ENCODE measurements at regions not wholly inside any gene's neighbourhood (a gene's known extent, or its start where the extent isn't known, plus 50 kb on each side); places are given as distances from the start of the nearest gene placed in this dataset.

DNA sequence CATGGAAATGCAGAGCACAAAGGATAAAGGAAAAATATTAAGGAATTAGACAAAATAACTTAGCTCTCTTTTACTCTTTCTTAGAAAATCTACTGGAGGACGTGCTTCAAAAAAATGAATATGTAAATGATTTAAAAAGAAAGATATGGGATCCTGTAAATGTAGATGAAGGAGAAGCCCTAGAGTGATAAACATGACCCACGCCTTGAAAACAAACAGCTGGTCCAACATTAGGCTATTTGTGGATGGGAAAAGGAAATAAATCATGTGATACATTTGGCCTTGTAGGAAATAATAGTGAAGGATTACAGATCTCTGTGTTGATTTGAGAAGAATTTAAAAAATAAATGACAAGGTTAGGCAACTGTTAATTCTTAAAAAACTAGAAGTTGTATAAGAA, 492.1 kb upstream of the SLC39A10 start:
- TF ChIP-seq, protein P1, sequence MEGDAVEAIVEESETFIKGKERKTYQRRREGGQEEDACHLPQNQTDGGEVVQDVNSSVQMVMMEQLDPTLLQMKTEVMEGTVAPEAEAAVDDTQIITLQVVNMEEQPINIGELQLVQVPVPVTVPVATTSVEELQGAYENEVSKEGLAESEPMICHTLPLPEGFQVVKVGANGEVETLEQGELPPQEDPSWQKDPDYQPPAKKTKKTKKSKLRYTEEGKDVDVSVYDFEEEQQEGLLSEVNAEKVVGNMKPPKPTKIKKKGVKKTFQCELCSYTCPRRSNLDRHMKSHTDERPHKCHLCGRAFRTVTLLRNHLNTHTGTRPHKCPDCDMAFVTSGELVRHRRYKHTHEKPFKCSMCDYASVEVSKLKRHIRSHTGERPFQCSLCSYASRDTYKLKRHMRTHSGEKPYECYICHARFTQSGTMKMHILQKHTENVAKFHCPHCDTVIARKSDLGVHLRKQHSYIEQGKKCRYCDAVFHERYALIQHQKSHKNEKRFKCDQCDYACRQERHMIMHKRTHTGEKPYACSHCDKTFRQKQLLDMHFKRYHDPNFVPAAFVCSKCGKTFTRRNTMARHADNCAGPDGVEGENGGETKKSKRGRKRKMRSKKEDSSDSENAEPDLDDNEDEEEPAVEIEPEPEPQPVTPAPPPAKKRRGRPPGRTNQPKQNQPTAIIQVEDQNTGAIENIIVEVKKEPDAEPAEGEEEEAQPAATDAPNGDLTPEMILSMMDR (IDR thresholded peaks at IDR 0.05) = no peak
- no peak for TF ChIP-seq POLR2A (IDR thresholded peaks at IDR 0.05)
